GM15510 (cell line): ENCODE measurements at regions not wholly inside any gene's neighbourhood (a gene's known extent, or its start where the extent isn't known, plus 50 kb on each side); places are given as distances from the start of the nearest gene placed in this dataset.

Experiments
- POLR2A ChIP-seq: IDR thresholded peaks from 3 replicates; pipeline ENCODE4 v1.6.1; 2011; ENCODE audit warnings: borderline replicate concordance; ENCODE audit not compliant: insufficient read length; ENCODE audit errors: extremely low read depth

- no peak for TF ChIP-seq POLR2A
Observed at GRCh38 chr4:112818594-112818965, 181.6 kb downstream of the LARP7 start.

GRCh38 chr4:112819729-112820128 lies 182.8 kb downstream of the LARP7 start:
- TF ChIP-seq POLR2A, result no peak

GRCh38 chr4:112823156-112823555 lies 186.2 kb downstream of the LARP7 start:
- no peak for TF ChIP-seq POLR2A

- TF ChIP-seq POLR2A, result no peak
Observed at GRCh38 chr4:112823606-112824005, 186.7 kb downstream of the LARP7 start.

- no peak for TF ChIP-seq POLR2A
Observed at GRCh38 chr4:112830753-112831386, 193.9 kb downstream of the LARP7 start.

GRCh38 chr4:112832493-112832892 lies 195.6 kb downstream of the LARP7 start:
- TF ChIP-seq POLR2A, result no peak

- TF ChIP-seq POLR2A, result no peak
Observed at GRCh38 chr4:112836895-112837294, 200.0 kb downstream of the LARP7 start.

- TF ChIP-seq POLR2A, result no peak
Observed at GRCh38 chr4:112840061-112840460, 203.1 kb downstream of the LARP7 start.

GRCh38 chr4:112840619-112841018 lies 203.7 kb downstream of the LARP7 start:
- no peak for TF ChIP-seq POLR2A

GRCh38 chr4:112842513-112842912 lies 205.6 kb downstream of the LARP7 start:
- no peak for TF ChIP-seq POLR2A

- no peak for TF ChIP-seq POLR2A
Observed at GRCh38 chr4:112845386-112845785, 204.1 kb upstream of the ANK2 start.

- no peak for TF ChIP-seq POLR2A
Observed at GRCh38 chr4:112847045-112847444, 202.4 kb upstream of the ANK2 start.

GRCh38 chr4:112847781-112848180 lies 201.7 kb upstream of the ANK2 start:
- TF ChIP-seq POLR2A, result no peak

GRCh38 chr4:112848911-112849310 lies 200.5 kb upstream of the ANK2 start:
- no peak for TF ChIP-seq POLR2A

GRCh38 chr4:112852601-112853000 lies 196.9 kb upstream of the ANK2 start:
- TF ChIP-seq POLR2A, result no peak

GRCh38 chr4:112853662-112854256 lies 195.7 kb upstream of the ANK2 start:
- TF ChIP-seq POLR2A, result no peak
